Stromal cell of bone marrow (primary cell): ENCODE measurements at regions not wholly inside any gene's neighbourhood (a gene's known extent, or its start where the extent isn't known, plus 50 kb on each side); places are given as distances from the start of the nearest gene placed in this dataset.
"Not testable (repeated sequence)": the region's sequence is repeated elsewhere in the genome, so short reads cannot be mapped to it uniquely, and the experiment has no call there.

Source experiments
- DNase-seq: peaks from one replicate; pipeline ENCODE4 v3.0.0-alpha.2; 2012; ENCODE audit warnings: low read depth

GRCh38 chr14:37785298-37785697, 189.9 kb downstream of the TTC6 start:
- DNase-seq = not testable (repeated sequence)

- not testable (repeated sequence) for DNase-seq
Measured at GRCh38 chr14:37786114-37786625, 190.7 kb downstream of the TTC6 start.

GRCh38 chr14:37787879-37788494, 192.6 kb downstream of the TTC6 start:
- DNase-seq = no peak

GRCh38 chr14:37791384-37792036, 196.1 kb downstream of the TTC6 start:
- no peak for DNase-seq

GRCh38 chr14:37792124-37792523, 196.7 kb downstream of the TTC6 start:
- no peak for DNase-seq

GRCh38 chr14:37796703-37797416, 201.4 kb downstream of the TTC6 start:
- no peak for DNase-seq

GRCh38 chr14:37797675-37798074, 202.2 kb downstream of the TTC6 start:
- DNase-seq = no peak

- no peak for DNase-seq
Measured at GRCh38 chr14:37807722-37808121, 212.3 kb downstream of the TTC6 start.

GRCh38 chr14:37810094-37810801, 214.8 kb downstream of the TTC6 start:
- no peak for DNase-seq

- no peak for DNase-seq
Measured at GRCh38 chr14:37813732-37814131, 218.3 kb downstream of the TTC6 start.

GRCh38 chr14:37816135-37816534, 220.7 kb downstream of the TTC6 start:
- DNase-seq = no peak

GRCh38 chr14:37816743-37817295, 221.4 kb downstream of the TTC6 start:
- no peak for DNase-seq

GRCh38 chr14:37819155-37820015, 224.0 kb downstream of the TTC6 start:
- DNase-seq = peak; percentile 74

- DNase-seq = not testable (repeated sequence)
Measured at GRCh38 chr14:37820810-37821209, 225.4 kb downstream of the TTC6 start.

- peak; percentile 36 for DNase-seq
Measured at GRCh38 chr14:37824939-37825712, 229.7 kb downstream of the TTC6 start.

GRCh38 chr14:37826869-37827268, 231.4 kb downstream of the TTC6 start:
- DNase-seq = no peak

- no peak for DNase-seq
Measured at GRCh38 chr14:37830271-37830670, 234.8 kb downstream of the TTC6 start.

- no peak for DNase-seq
Measured at GRCh38 chr14:37834275-37834674, 238.8 kb downstream of the TTC6 start.

GRCh38 chr14:37838778-37839177, 243.3 kb downstream of the TTC6 start:
- not testable (repeated sequence) for DNase-seq

- not testable (repeated sequence) for DNase-seq
Measured at GRCh38 chr14:37841039-37841438, 245.6 kb downstream of the TTC6 start.
